ENCODE measurements at regions not wholly inside any gene's neighbourhood (a gene's known extent, or its start where the extent isn't known, plus 50 kb on each side); places are given as distances from the start of the nearest gene placed in this dataset.

DNA sequence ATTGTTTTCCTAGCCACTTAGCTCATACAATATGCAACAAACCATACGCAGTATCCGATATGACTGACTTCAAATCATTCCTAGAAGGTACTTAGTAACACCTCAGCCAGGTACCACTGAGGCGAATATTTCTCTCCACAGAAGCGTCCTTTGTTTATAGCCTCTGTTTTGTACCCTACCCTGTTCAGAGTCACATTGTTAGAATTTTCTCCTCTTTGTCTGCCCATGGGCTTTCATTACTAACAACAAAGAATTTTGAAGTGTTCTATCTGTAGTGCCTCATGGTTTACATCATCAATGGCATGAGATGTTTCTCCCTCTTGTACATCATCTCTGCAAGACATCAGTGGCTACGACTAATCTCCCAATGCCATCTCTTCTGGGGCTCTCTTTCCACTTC lies 212.4 kb upstream of the GLI3 start:
- DNase-seq (ENCODE audit: low read depth in 2 of 2), result no peak

DNA sequence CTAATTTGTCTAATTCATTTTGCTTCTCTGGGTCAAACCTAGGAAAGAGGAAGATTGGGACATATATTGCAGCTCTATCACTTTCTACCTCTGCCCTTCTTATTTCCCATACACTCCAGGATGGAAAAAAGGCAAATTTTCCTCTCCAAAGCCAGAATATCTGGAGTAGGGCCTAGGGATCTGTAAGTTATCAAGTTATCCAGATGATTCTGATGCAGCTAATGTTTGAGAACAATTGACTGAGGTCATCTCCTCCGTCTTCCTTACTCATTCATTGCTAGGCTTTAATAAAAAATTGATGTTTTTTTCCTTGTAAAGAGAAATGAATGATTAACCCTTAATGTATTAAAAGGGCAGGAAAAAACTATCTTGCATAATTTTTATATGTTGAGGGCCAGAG lies 211.9 kb upstream of the GLI3 start:
- DNase-seq (ENCODE audit: low read depth in 2 of 2), result no peak

DNA sequence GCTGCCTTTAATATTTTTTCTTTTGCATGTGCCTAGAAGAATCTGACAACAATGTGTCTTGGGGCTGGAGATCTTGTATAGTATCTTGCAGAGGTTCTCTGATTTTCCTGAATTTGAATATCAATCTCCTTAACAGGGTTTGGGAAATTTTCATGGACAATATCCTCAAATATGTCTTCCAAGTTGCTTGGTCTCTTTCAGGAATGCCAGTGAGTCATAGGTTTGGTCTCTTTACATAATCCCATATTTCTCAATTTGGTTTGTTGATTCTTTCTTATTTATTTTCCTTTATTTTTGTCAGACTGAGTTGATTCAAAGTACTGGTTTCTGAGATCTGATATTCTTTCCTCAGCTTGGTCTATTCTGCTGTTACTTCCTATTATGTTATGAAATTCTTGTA lies 208.7 kb upstream of the GLI3 start:
- DNase-seq (ENCODE audit: low read depth in 2 of 2), result no peak

DNA sequence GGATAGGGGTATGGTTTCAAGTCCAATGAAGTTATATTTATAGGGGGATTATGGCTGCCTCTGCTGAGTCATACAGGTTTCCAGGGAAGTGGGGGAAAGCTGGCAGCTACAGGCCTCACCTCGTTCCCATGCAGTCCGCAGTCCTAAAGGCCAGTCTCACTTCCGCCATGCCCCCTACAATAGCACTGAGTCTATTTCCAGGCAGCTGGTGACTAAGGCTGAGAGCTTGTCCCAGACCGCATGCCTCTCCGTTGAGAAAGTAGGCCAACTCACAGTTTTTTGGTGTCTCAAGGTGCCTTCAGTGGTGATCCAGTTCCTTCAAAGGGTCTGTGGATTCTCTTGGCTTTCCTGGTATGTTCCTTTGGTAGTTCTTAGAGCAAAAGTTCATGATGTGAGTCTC lies 203.9 kb upstream of the GLI3 start:
- DNase-seq (ENCODE audit: low read depth in 2 of 2), result no peak

DNA sequence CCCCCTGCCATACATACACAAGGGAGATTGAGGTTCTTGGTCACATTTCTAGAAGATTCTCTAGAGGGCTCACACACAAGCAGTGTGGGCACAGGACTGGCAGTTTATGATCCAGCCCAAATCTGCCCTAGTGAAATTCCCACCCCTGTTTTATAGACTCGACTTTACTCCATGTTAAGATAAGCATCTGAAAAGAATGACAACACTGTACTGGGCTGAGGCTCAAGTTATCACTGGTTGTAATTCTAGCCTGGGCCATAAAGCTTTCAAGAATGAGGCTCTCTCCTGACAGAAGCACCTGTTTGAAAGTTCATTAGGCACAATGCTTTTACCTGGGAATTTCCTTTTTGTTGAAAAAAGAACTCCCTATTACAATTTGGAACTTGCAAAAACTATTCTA lies 195.6 kb upstream of the GLI3 start:
- DNase-seq (ENCODE audit: low read depth in 2 of 2), result no peak

DNA sequence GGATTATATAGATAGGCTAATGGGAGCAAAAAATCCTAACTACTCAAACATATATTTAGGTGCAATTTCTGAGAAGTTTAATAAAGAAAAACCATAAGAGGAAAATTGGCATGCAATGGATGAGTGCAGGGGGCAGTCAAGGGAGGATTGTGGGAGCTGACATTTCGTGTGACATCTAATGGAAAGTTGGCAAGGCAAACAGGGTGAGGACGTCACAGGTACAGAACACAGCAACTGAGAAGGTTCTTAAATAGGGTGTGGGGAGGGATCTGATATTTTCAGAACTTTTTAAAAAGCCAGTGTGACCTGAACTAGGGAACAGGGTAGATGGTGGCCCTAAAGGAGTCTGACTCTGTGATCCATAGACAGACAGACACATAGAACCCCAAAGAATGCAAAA lies 194.9 kb upstream of the GLI3 start:
- no peak for DNase-seq (ENCODE audit: low read depth in 2 of 2)

DNA sequence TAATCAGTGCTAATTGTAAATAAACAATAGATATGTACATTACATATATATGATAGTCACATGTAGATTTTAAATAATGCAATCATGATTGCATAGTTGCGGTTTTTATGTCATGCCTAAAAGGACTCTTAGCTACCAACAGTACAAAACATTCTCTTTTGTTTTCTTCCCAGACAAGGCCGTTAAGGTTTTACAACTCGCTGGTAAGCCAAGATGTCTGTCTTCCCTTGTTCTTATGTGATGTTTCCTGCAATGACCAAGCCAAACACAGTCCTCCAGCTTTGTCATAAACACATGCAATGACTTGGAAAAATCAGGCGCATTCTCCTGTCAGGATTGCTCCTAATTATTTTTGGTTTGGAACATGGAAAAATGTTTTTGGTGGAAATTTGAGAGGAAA lies 192.3 kb upstream of the GLI3 start:
- DNase-seq (ENCODE audit: low read depth in 2 of 2), result no peak

DNA sequence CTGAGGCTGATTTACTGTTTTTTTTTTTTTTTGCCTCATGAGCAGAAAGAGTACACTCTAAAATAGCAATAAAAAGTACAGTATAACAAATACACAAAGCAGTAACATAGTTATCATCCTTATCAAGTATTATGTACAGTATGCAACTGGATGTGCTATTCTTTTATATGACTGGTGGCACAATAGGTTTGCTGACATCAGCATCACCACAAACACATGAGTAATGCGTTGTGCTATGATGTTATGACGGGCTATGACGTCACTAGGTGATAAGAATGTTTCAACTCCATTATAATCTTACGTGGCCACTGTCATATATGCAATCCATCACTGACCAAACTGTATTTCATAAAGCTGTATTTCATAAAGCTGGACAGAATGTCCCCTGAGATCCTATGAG lies 189.2 kb upstream of the GLI3 start:
- no peak for DNase-seq (ENCODE audit: low read depth in 2 of 2)

DNA sequence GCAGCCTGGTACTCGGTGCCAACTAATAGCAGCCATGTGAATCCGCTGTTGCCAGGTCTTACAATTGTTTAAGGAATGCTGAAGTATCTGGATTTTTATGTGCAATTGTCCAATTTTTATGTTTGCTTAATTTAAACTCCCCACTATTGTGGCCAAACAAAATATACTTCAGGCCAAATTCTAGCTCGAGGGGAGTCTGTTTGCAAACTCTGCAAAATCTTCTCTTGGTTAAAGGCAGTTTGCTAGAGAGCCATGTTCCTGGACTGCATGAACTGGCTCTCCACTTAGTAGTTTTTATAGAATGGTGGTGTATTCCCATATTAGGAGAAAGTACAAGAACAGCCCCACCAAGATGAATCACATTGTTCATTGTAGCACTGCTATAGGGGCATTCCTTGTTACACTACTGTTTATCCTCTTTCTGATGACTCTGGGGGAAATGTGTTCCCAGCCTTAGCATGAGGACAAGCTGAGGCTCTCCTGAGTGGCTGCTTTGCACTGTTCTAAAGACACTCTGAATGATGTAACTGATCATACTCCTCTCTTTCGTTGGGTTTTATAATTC lies 178.0 kb upstream of the GLI3 start:
- no peak for DNase-seq (ENCODE audit: low read depth in 2 of 2)

DNA sequence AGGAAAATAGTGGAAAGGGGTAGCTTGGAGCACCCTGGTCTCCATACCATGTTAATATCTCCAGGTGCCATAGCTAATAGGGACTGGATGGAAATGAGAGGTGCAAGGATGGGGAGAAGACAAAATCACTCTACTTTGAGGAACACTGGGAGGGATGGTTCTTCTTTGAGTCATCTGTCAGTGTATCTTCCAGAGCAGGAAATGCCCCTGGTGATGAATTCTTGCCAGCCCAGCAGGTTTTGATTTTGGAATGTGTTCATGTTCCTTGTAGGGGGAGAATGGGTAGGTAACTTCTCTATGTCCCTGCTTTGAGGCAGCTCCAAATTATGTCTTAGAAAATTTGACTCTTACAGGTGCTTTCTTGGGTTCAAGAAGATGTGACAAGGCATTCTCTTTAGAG lies 177.0 kb upstream of the GLI3 start:
- DNase-seq (ENCODE audit: low read depth in 2 of 2), result no peak

DNA sequence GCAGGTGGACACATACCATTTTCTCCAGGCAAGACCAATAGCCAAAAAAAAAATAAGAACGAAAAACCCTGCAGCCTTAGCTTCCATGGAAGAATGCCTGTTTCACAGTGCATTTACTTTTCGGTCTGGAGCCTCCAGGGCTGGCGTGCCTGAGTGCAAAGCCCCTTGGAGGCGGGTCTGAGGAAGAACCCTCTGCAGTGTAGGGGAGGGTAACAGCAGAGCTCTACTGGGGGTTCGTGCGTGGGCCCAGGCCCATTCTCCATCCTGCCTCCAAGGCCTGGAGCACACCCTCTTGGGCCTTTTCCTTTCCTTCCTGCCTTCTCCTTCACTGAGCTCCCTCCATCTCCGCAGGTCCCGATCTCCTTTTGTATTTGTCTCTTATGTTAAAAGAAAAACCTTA lies 172.3 kb upstream of the GLI3 start:
- no peak for DNase-seq (ENCODE audit: low read depth in 2 of 2)

DNA sequence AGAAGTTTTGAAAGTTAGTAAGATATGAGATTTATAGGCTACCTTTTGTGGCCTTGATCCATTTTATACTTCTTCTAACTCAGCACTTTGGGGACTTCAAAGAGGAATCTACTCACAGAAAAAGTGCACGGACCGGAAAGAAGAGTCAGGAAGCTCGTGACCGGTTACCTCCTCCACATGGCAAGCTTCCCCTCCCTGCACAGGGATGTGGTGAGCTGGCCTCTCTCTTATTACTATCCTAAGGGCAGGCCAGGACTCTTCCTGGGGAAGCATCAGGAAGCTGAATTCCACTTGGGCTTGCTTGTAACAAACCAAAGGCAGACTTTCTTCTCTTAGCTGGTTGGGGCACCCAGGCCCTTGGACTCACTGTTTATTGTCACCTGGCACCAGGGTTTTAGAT lies 170.8 kb upstream of the GLI3 start:
- DNase-seq (ENCODE audit: low read depth in 2 of 2), result no peak

DNA sequence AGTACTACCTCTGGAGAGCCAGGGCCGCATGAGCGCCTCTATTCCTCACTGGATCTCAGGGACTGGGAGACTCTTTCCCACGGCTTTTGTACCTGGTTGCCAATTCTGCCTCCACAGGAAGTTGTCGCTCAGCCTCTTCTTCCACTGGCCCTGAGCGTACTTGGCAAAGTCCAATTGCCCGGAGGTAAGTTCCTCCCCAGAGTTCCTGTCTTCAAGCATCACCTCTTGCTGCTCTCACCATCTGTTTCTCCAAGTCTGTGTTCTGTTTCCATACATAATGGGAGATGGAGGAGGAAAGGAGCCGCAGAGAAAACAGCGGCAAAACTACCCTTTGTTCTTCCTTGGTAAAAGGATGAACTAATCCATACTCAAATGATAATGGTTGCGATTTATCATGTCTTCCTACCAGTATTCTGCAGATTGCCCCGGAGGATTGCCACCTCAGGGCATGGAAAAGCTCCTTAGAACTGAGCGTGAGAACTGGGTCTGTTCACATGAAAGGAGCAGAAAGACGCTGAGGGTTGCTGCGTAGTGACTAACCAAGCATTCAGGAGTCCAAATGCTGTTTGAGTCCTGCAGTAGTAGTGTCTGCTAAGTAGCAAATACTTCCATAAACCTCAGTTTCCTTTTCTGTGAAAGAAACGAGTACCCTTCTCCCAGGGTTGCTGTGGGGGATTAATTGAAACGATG lies 170.2 kb upstream of the GLI3 start:
- DNase-seq (ENCODE audit: low read depth in 2 of 2), result no peak

DNA sequence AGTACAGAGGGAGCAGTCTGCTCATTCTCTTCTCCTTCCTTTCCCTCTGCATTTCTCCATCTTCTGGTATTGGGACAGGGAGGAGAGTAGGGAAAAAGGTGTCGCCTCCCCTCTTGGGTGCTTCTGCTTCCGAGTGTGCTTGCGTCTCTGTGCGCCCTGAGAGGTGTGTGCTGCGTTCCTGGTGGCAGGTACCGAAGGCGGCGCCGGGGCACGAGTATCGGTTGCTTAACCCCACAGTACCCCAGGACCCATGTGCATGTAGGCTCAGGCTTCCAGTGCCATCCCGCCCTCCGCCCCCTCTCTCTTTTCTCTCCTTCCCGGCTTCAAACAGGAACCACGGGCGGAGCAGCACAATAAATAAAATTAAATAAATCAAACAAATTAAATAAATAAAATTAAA lies 169.3 kb upstream of the GLI3 start:
- DNase-seq (ENCODE audit: low read depth in 2 of 2), result no peak

DNA sequence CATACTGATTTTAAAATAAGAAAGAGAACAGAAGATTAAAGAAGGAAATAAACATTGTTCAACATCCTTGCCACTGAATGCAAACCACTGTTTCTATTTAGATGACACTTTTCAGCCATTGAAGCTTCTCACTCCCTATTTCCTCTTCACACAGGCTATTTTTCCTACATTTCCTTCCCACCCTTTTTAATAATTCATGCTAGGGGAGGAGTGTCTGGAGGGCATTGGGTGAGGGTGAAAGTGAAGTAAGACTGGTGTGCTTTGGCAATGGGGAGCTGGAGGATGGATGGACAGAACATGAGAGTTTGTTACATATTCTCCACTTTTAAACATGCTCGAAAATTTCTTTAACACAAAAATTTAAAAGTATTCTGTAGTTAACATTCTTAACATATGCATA lies 168.8 kb upstream of the GLI3 start:
- DNase-seq (ENCODE audit: low read depth in 2 of 2), result no peak

DNA sequence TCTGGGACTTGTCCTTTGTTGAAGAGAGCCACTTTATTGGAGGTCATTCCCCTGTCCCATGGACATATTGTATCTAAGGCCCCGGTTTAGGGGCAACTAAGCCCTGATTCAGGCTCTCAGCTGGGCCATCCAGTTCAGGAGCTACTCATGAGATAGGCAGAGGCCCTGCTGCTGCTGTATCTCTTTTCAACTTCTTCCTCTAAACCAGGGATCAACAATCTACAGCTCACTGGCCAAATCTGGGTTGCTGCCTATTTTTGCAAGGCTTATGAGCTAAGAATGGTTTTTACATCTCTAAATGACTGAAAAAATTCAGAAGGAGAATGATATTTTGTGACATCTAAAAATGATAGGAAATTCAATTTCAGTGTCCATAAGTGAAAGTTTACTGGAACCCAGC lies 166.8 kb upstream of the GLI3 start:
- DNase-seq (ENCODE audit: low read depth in 2 of 2), result no peak

DNA sequence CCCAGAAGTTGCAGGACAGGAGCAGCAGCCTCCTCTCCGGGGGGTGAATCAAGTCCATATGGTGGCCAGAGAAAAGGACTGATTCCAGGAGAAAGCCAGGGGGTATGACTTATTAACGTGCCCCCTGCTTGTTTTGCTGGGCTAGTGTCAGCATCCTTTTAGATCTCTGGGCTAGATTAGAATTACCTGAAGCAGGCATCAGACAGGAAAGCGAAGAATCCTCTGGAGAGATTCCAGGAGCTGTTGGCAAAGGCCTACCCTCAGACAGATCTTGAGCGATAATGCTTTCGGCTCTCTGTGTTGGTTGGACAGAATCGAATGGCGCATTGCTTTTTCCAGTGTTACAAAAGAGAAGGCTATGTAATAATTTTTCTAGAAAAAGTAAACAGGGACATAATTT lies 164.0 kb upstream of the GLI3 start:
- no peak for DNase-seq (ENCODE audit: low read depth in 2 of 2)

DNA sequence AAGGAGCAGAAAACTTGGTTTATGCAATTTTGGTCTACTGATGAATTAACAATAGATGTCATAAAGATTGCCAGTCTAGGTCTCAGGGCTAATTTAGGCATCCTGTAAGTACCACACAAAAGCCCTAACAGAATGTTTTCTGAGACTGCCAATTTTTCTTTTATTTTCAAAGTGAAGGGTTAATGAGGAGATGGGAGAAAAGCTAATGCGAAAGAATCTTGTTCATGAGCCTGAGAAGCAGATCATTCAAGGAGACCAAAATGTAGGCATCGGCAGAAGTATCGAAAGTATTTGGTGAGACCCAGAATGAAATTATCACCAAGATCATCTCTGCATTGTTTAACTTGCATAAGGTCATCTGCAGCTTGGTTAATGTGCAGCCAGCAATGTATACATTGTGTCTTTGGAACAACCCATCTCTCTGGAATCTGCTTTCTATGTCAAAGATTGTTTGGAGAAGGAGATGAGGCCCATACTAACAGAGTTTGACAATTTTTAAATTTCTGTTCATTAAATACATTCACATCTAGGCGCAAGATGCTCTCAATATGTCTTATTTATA lies 163.3 kb upstream of the GLI3 start:
- DNase-seq (ENCODE audit: low read depth in 2 of 2), result no peak

DNA sequence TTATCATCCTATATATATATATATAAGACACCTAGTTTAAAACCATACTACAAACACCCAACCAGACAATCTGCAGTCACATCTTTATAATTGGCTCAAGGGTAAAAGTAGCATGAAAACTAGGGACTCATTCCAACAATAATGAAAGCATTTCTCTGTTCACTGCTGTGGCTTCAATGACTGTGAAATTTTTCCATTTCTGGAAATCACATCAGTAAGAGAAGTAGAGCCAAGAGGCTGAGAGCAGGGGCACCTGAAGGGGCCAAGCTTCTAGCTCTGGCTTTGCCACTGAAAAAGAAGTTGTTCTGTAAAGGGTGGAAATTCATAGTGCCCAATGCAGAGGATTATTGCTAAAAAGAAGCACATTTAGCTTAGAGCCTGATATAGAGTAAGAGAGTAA lies 158.6 kb upstream of the GLI3 start:
- no peak for DNase-seq (ENCODE audit: low read depth in 2 of 2)

DNA sequence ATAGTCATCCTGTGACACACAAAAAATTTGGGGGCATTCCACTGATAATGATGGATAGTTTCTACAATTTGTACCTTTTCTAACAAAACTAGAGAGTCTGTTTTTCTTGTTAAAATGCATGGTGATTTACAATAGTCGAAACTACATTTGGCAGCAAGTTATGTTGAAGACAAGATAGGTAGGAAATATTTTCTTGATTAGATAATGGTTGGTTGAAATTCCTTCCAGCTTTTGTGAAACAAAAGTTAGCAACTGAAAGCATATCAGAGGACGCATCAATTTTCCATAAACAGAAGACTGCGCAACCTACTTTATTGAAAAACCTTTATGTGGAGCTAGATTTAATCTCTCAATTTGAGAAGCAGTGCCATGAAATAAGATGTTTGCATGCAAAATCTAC lies 155.8 kb upstream of the GLI3 start:
- DNase-seq (ENCODE audit: low read depth in 2 of 2), result no peak

DNA sequence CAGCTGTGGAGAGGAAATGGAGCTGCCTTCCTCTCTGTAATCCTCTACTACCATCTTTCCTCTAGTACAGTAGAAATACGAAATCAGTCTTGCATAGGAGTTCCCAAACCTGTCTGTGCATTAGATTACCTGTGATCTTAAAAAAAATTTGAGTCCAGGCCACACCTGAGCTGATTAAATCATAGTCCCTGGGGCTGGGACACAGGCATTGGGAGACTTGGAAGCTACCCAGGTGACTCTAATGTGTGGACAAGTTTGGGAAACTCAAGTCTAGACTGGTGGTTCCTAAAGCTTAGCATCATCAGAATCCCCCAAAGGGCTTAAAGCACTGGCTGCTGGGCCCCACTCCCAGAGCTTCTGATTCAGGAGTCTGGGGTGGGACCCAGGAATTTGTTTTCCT lies 152.7 kb upstream of the GLI3 start:
- DNase-seq (ENCODE audit: low read depth in 2 of 2), result no peak

DNA sequence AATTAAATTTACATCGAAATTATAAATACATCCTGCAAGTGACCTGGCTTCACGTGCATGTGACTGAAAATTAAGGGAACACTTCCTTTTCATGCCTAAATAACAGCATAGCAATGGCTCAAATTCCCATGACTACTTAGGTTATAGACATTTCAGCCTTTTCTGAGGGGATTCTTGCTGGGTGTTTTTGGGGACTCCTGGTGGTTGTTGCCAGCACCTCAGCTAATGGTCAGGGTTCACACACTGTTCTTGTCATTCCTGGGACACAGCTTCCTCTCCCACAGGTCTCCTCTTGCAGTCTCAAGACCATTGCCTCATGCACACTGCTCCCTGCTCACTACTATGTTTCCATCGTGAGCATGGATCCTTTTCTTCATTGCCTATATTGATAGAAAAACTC lies 148.9 kb upstream of the GLI3 start:
- no peak for DNase-seq (ENCODE audit: low read depth in 2 of 2)

DNA sequence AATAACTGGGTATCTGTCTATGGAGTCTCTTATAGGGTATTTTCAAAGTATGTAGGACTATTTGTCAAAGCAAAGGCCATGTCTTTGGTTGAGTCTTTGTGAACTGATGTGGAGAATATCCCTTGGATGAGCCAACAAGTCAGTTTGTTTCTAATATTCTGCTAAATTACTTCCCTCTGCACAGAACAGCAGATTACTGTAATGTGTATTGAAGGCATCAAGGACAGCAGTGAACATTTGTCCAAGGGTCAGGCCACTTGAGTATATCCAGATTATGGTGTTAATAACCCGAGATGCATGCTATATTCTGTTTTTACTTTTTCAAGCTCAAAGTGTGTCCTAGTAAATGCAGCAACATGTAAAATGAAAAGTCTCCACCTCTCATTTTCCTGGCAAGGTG lies 144.2 kb upstream of the GLI3 start:
- no peak for DNase-seq (ENCODE audit: low read depth in 2 of 2)

DNA sequence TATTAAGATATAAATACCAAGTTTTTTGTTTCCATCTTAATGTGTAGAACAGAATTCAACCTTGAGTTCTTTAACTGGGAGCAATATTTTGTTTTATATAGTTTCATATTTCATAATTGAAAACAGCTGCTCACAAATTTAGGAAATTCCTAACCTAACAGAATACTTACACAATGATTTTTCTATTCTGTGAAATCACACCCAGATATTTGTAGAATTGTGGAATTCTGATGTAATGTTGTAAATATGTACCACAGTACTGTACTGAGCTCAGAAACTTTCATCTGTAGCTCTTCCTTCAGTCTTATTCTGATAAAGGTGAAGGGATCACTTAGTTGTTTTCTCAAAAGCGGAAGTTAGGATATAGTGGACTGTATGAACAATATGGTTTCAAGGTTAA lies 143.4 kb upstream of the GLI3 start:
- no peak for DNase-seq (ENCODE audit: low read depth in 2 of 2)
